ENCODE measurements at regions not wholly inside any gene's neighbourhood (a gene's known extent, or its start where the extent isn't known, plus 50 kb on each side); places are given as distances from the start of the nearest gene placed in this dataset.
A peak's percentile ranks its signal among the peaks of the same experiment; 100 is the strongest.

- DNase-seq (ENCODE audit: low spot score in 2 of 2) = no peak
- Mint-ChIP-seq H3K36me3 (ENCODE audit: insufficient read depth) (no peaks in the 10 kb centered on the region), H3K27me3 (peaks cover 34% of the 10 kb centered on the region), H3K9me3 (peaks cover 5% of the 10 kb centered on the region), H3K27ac (ENCODE audit: low read depth) (no peak overlapping the region), H3K4me1 (no peaks in the 10 kb centered on the region), H3K4me3 (no peak overlapping the region)
- no peak for ATAC-seq (replicated peaks; ENCODE audit: extremely low read depth, poor library complexity, severe bottlenecking)
Observed at GRCh38 chr1:65668368-65668767, 124.3 kb upstream of the PDE4B start.

- no peak for ATAC-seq (replicated peaks; ENCODE audit: extremely low read depth, poor library complexity, severe bottlenecking)
- no peak overlapping the region for H3K4me3 Mint-ChIP-seq
- DNase-seq (ENCODE audit: low spot score in 2 of 2) = no peak
- H3K9me3 Mint-ChIP-seq = peaks cover 5% of the 10 kb centered on the region
- H3K36me3 Mint-ChIP-seq (ENCODE audit: insufficient read depth) = no peaks in the 10 kb centered on the region
- peaks cover 20% of the 10 kb centered on the region for H3K27me3 Mint-ChIP-seq
- no peaks in the 10 kb centered on the region for H3K4me1 Mint-ChIP-seq
- no peak overlapping the region for H3K27ac Mint-ChIP-seq (ENCODE audit: low read depth)
Observed at GRCh38 chr1:65670518-65670917, 122.2 kb upstream of the PDE4B start.

DNA sequence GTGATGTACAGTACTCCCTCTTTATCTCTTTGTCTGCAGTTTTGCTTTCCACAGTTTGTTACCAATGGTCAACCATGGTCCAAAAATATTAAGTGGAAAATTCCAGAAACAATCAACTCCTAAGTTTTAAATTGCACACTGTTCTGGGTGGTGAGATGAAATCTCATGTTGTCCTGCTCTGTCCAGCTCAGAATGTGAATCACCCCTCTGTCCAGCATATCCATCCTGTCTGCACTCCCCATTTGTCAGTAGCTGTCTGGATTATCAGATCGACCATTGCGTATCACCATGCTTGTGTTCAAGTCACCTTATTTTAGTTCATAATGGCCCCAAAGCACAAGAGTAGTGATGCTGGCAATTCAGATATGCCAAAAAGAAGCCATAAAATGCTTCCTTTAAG, 118.2 kb upstream of the PDE4B start:
- ATAC-seq (replicated peaks; ENCODE audit: extremely low read depth, poor library complexity, severe bottlenecking) (no peak), DNase-seq (ENCODE audit: low spot score in 2 of 2) (no peak)
- no peaks in the 10 kb centered on the region for H3K4me1 Mint-ChIP-seq
- no peaks in the 10 kb centered on the region for H3K9me3 Mint-ChIP-seq
- H3K36me3 Mint-ChIP-seq (ENCODE audit: insufficient read depth) = peaks cover 1% of the 10 kb centered on the region
- H3K4me3 Mint-ChIP-seq = no peak overlapping the region
- no peaks in the 10 kb centered on the region for H3K27me3 Mint-ChIP-seq
- no peak overlapping the region for H3K27ac Mint-ChIP-seq (ENCODE audit: low read depth)

DNA sequence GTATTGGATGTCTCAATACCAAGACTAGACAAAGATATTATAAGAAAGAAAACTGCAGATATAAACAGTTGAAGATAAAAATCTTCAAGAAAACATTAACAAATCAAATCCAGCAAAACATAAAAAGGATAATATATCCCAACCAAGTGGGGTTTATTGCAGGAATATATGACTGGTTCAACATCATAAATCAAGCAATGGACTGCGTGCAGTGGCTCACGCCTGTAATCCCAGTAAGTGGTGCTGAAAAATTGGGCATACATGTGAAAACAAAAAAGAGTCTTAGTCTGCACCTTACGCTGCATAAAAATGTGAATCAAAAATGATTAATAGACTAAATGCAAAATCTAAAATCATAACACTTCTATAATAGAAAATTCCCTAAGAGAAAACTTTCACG, 112.9 kb upstream of the PDE4B start:
- Mint-ChIP-seq H3K4me3 (no peak overlapping the region), H3K27ac (ENCODE audit: low read depth) (no peak overlapping the region), H3K9me3 (no peaks in the 10 kb centered on the region), H3K4me1 (no peaks in the 10 kb centered on the region), H3K36me3 (ENCODE audit: insufficient read depth) (peaks cover 1% of the 10 kb centered on the region), H3K27me3 (peaks cover 27% of the 10 kb centered on the region)
- no peak for ATAC-seq (replicated peaks; ENCODE audit: extremely low read depth, poor library complexity, severe bottlenecking)
- no peak for DNase-seq (ENCODE audit: low spot score in 2 of 2)

- ATAC-seq (replicated peaks; ENCODE audit: extremely low read depth, poor library complexity, severe bottlenecking) = no peak
- Mint-ChIP-seq H3K4me1 (no peaks in the 10 kb centered on the region), H3K27me3 (peaks cover 37% of the 10 kb centered on the region), H3K9me3 (no peaks in the 10 kb centered on the region), H3K27ac (ENCODE audit: low read depth) (no peak overlapping the region), H3K36me3 (ENCODE audit: insufficient read depth) (peaks cover 1% of the 10 kb centered on the region), H3K4me3 (no peak overlapping the region)
- DNase-seq (ENCODE audit: low spot score in 2 of 2) = no peak
Observed at GRCh38 chr1:65681096-65681495, 111.6 kb upstream of the PDE4B start.

GRCh38 chr1:65687428-65688214, 105.1 kb upstream of the PDE4B start:
- ATAC-seq (replicated peaks; ENCODE audit: extremely low read depth, poor library complexity, severe bottlenecking) (peak; percentile 46), DNase-seq (ENCODE audit: low spot score in 2 of 2) (peak; percentile 63 to 66)
- Mint-ChIP-seq H3K4me1 (no peaks in the 10 kb centered on the region), H3K27ac (ENCODE audit: low read depth) (no peak overlapping the region), H3K36me3 (ENCODE audit: insufficient read depth) (no peaks in the 10 kb centered on the region), H3K9me3 (no peaks in the 10 kb centered on the region), H3K27me3 (peaks cover 40% of the 10 kb centered on the region), H3K4me3 (no peak overlapping the region)

DNA sequence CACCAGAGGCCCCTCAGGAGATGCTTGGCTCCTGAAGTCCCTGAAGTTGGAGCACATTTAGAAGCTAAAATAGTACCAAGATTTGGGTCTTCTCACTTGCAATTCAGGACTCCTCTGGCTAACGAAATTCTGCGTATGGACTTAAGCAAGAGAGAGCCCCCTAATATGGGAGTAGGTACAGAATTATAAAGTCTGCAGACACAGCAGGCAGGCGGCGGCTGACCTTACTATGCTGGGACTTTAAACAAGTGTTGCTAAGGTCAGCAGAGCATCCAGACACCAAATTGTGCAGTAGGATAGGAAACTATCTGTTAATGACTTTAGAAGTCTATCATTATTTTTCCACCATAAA, 104.5 kb upstream of the PDE4B start:
- H3K27me3 Mint-ChIP-seq = peaks cover 38% of the 10 kb centered on the region
- H3K27ac Mint-ChIP-seq (ENCODE audit: low read depth) = no peak overlapping the region
- no peaks in the 10 kb centered on the region for H3K4me1 Mint-ChIP-seq
- no peaks in the 10 kb centered on the region for H3K36me3 Mint-ChIP-seq (ENCODE audit: insufficient read depth)
- H3K9me3 Mint-ChIP-seq = no peaks in the 10 kb centered on the region
- ATAC-seq (replicated peaks; ENCODE audit: extremely low read depth, poor library complexity, severe bottlenecking) (no peak), DNase-seq (ENCODE audit: low spot score in 2 of 2) (no peak)
- H3K4me3 Mint-ChIP-seq = no peak overlapping the region

- Mint-ChIP-seq H3K27ac (ENCODE audit: low read depth) (no peak overlapping the region), H3K36me3 (ENCODE audit: insufficient read depth) (no peaks in the 10 kb centered on the region), H3K4me3 (no peak overlapping the region), H3K4me1 (no peaks in the 10 kb centered on the region), H3K27me3 (peaks cover 31% of the 10 kb centered on the region), H3K9me3 (no peaks in the 10 kb centered on the region)
- ATAC-seq (replicated peaks; ENCODE audit: extremely low read depth, poor library complexity, severe bottlenecking) = no peak
- no peak for DNase-seq (ENCODE audit: low spot score in 2 of 2)
Observed at GRCh38 chr1:65688848-65689247, 103.8 kb upstream of the PDE4B start.

GRCh38 chr1:65691152-65691900, 101.4 kb upstream of the PDE4B start:
- H3K27ac Mint-ChIP-seq (ENCODE audit: low read depth) = no peak overlapping the region
- H3K4me3 Mint-ChIP-seq = no peak overlapping the region
- DNase-seq (ENCODE audit: low spot score in 2 of 2) (no peak), ATAC-seq (replicated peaks; ENCODE audit: extremely low read depth, poor library complexity, severe bottlenecking) (no peak)
- H3K36me3 Mint-ChIP-seq (ENCODE audit: insufficient read depth) = no peaks in the 10 kb centered on the region
- no peaks in the 10 kb centered on the region for H3K4me1 Mint-ChIP-seq
- H3K9me3 Mint-ChIP-seq = no peaks in the 10 kb centered on the region
- peaks cover 11% of the 10 kb centered on the region for H3K27me3 Mint-ChIP-seq

DNA sequence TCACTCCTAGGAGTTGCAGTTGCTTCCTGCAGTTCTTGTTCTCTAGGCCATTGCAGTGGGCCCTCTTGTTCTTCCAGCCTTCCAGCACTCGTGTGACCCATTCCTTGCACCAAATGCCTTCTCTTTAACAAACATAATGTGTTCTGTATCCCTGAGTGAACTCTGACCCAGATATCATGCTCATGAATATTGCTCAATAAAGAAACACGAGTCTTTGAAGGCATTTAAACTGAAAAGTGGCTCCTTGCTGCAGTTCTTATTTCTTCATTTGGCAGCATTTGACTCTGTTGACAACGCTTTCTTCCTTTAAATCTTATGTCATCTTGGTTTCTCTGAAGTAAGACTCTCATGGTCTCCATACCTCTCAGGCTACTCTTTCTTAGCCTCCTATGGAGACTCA, 100.7 kb upstream of the PDE4B start:
- no peaks in the 10 kb centered on the region for H3K36me3 Mint-ChIP-seq (ENCODE audit: insufficient read depth)
- no peaks in the 10 kb centered on the region for H3K9me3 Mint-ChIP-seq
- no peaks in the 10 kb centered on the region for H3K4me1 Mint-ChIP-seq
- DNase-seq (ENCODE audit: low spot score in 2 of 2) (no peak), ATAC-seq (replicated peaks; ENCODE audit: extremely low read depth, poor library complexity, severe bottlenecking) (no peak)
- H3K27ac Mint-ChIP-seq (ENCODE audit: low read depth) = no peak overlapping the region
- H3K4me3 Mint-ChIP-seq = no peak overlapping the region
- peaks cover 11% of the 10 kb centered on the region for H3K27me3 Mint-ChIP-seq

DNA sequence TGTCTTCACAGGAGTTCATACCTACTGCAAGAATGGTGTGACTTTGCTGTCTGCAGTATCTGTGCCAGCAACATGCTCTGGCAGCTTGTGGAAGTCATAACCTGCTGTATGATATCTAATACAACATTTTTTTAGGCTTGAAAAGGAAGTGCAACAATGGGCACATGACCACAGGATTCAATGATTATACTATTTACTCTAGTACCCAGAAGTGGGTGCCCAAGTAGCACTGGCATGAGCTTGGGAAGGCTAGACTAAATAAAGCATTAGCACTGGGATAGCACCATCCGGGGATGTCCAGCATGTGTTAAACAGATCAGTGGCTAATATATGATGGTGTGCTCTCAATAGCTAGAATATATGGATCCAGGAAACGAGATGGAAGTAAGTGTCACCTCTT, 98.6 kb upstream of the PDE4B start:
- no peak for ATAC-seq (replicated peaks; ENCODE audit: extremely low read depth, poor library complexity, severe bottlenecking)
- peaks cover 19% of the 10 kb centered on the region for H3K27me3 Mint-ChIP-seq
- no peaks in the 10 kb centered on the region for H3K4me1 Mint-ChIP-seq
- no peak overlapping the region for H3K4me3 Mint-ChIP-seq
- DNase-seq (ENCODE audit: low spot score in 2 of 2) = no peak
- H3K36me3 Mint-ChIP-seq (ENCODE audit: insufficient read depth) = no peaks in the 10 kb centered on the region
- H3K9me3 Mint-ChIP-seq = no peaks in the 10 kb centered on the region
- no peak overlapping the region for H3K27ac Mint-ChIP-seq (ENCODE audit: low read depth)

DNA sequence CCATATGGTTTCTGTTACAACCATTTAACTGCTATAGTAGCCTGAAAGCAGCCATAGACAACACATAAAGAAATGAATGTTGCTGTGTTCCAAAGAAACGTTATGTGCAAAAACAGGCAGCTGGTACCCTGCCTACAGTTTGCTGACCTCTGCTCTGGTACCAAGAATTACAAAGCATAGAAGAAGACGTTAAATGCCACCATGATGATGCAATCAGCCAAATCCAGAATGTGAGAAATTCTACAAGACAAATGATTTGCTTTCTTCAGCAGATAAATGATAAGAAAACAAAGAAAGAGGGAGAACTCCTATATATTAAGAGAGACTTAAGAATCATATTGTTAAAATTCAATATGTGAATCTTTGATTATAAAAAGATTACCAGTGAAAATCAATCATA, 97.8 kb upstream of the PDE4B start:
- no peak overlapping the region for H3K4me3 Mint-ChIP-seq
- H3K9me3 Mint-ChIP-seq = no peaks in the 10 kb centered on the region
- peaks cover 27% of the 10 kb centered on the region for H3K27me3 Mint-ChIP-seq
- H3K36me3 Mint-ChIP-seq (ENCODE audit: insufficient read depth) = no peaks in the 10 kb centered on the region
- ATAC-seq (replicated peaks; ENCODE audit: extremely low read depth, poor library complexity, severe bottlenecking) (no peak), DNase-seq (ENCODE audit: low spot score in 2 of 2) (no peak)
- H3K27ac Mint-ChIP-seq (ENCODE audit: low read depth) = no peak overlapping the region
- no peaks in the 10 kb centered on the region for H3K4me1 Mint-ChIP-seq

- ATAC-seq (replicated peaks; ENCODE audit: extremely low read depth, poor library complexity, severe bottlenecking) (no peak), DNase-seq (ENCODE audit: low spot score in 2 of 2) (no peak)
- Mint-ChIP-seq H3K4me1 (no peaks in the 10 kb centered on the region), H3K4me3 (no peak overlapping the region), H3K27me3 (peaks cover 48% of the 10 kb centered on the region), H3K36me3 (ENCODE audit: insufficient read depth) (no peaks in the 10 kb centered on the region), H3K27ac (ENCODE audit: low read depth) (no peak overlapping the region), H3K9me3 (no peaks in the 10 kb centered on the region)
Observed at GRCh38 chr1:65698590-65698989, 94.1 kb upstream of the PDE4B start.
